ENCODE measurements at regions not wholly inside any gene's neighbourhood (a gene's known extent, or its start where the extent isn't known, plus 50 kb on each side); places are given as distances from the start of the nearest gene placed in this dataset.

- no peak for DNase-seq (ENCODE audit: low read depth in 2 of 3, low spot score in 1 of 3)
Measured at GRCh38 chr18:78607221-78607620, 372.4 kb upstream of the SALL3 start.

GRCh38 chr18:78607784-78608183, 371.8 kb upstream of the SALL3 start:
- DNase-seq (ENCODE audit: low read depth in 2 of 3, low spot score in 1 of 3) = no peak

GRCh38 chr18:78610179-78610578, 369.4 kb upstream of the SALL3 start:
- DNase-seq (ENCODE audit: low read depth in 2 of 3, low spot score in 1 of 3) = no peak

GRCh38 chr18:78611201-78611800, 368.3 kb upstream of the SALL3 start:
- DNase-seq (ENCODE audit: low read depth in 2 of 3, low spot score in 1 of 3) = no peak

GRCh38 chr18:78611869-78612268, 367.7 kb upstream of the SALL3 start:
- DNase-seq (ENCODE audit: low read depth in 2 of 3, low spot score in 1 of 3) = no peak

GRCh38 chr18:78612318-78612717, 367.3 kb upstream of the SALL3 start:
- no peak for DNase-seq (ENCODE audit: low read depth in 2 of 3, low spot score in 1 of 3)

- no peak for DNase-seq (ENCODE audit: low read depth in 2 of 3, low spot score in 1 of 3)
Measured at GRCh38 chr18:78612801-78613200, 366.8 kb upstream of the SALL3 start.

GRCh38 chr18:78618726-78619125, 360.9 kb upstream of the SALL3 start:
- DNase-seq (ENCODE audit: low read depth in 2 of 3, low spot score in 1 of 3) = no peak

- DNase-seq (ENCODE audit: low read depth in 2 of 3, low spot score in 1 of 3) = no peak
Measured at GRCh38 chr18:78619854-78620253, 359.8 kb upstream of the SALL3 start.

- no peak for DNase-seq (ENCODE audit: low read depth in 2 of 3, low spot score in 1 of 3)
Measured at GRCh38 chr18:78620326-78620725, 359.3 kb upstream of the SALL3 start.

GRCh38 chr18:78621141-78621755, 358.4 kb upstream of the SALL3 start:
- no peak for DNase-seq (ENCODE audit: low read depth in 2 of 3, low spot score in 1 of 3)

- no peak for DNase-seq (ENCODE audit: low read depth in 2 of 3, low spot score in 1 of 3)
Measured at GRCh38 chr18:78622251-78622906, 357.2 kb upstream of the SALL3 start.

GRCh38 chr18:78622907-78623541, 356.6 kb upstream of the SALL3 start:
- no peak for DNase-seq (ENCODE audit: low read depth in 2 of 3, low spot score in 1 of 3)

- DNase-seq (ENCODE audit: low read depth in 2 of 3, low spot score in 1 of 3) = no peak
Measured at GRCh38 chr18:78624646-78625279, 354.9 kb upstream of the SALL3 start.

- DNase-seq (ENCODE audit: low read depth in 2 of 3, low spot score in 1 of 3) = no peak
Measured at GRCh38 chr18:78625847-78626246, 353.8 kb upstream of the SALL3 start.

GRCh38 chr18:78627551-78628346, 351.9 kb upstream of the SALL3 start:
- DNase-seq (ENCODE audit: low read depth in 2 of 3, low spot score in 1 of 3) = no peak

- DNase-seq (ENCODE audit: low read depth in 2 of 3, low spot score in 1 of 3) = no peak
Measured at GRCh38 chr18:78629426-78629825, 350.2 kb upstream of the SALL3 start.

GRCh38 chr18:78630356-78630755, 349.3 kb upstream of the SALL3 start:
- no peak for DNase-seq (ENCODE audit: low read depth in 2 of 3, low spot score in 1 of 3)

- no peak for DNase-seq (ENCODE audit: low read depth in 2 of 3, low spot score in 1 of 3)
Measured at GRCh38 chr18:78630981-78631510, 348.6 kb upstream of the SALL3 start.

- no peak for DNase-seq (ENCODE audit: low read depth in 2 of 3, low spot score in 1 of 3)
Measured at GRCh38 chr18:78632111-78632541, 347.5 kb upstream of the SALL3 start.

Measured in stimulated activated CD4-positive, alpha-beta T cell treated with anti-CD3 and anti-CD28 coated beads, Interleukin-12 subunit alpha, Interleukin-12 subunit beta, amount 100 ng/mL, for 48 hours (primary cell).